ENCODE measurements at regions not wholly inside any gene's neighbourhood (a gene's known extent, or its start where the extent isn't known, plus 50 kb on each side); places are given as distances from the start of the nearest gene placed in this dataset.
A peak's percentile ranks its signal among the peaks of the same experiment; 100 is the strongest.

DNA sequence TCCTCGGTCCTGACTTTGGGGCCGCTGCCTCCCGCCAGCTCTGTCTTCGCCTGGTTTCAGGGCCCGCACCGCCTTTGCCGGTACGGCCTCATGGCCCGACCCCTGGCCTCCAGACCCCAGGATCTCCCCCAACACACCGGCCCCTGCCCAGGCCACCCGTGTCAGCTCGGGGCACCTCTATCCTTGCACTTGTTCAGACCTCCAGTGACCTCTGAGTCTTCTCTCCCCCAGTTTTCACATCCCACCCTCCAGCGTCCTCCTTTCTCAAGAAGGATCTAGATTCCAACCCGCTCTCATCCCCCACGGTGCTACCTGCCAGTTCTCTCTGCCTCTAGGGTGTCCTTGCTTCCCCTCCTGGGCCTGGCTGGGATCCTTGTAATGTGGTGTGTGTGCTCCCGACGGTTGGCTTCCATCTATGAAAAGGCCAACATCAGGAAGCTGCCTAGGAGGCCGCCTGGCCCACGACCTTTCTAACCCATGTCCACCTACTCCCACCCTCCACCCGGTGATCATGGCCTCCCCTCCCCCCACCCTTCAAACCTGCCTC, 61.1 kb downstream of the SPATA31C2 start:
- Histone ChIP-seq H3K4me3 (ENCODE audit: low read depth, low read length) (peak overlapping the region; percentile 75), H3K27me3 (ENCODE audit: control insufficient read depth, insufficient read depth, low read length) (peaks cover 31% of the 10 kb centered on the region), H3K9ac (ENCODE audit: low read depth, low read length) (no peak overlapping the region)

DNA sequence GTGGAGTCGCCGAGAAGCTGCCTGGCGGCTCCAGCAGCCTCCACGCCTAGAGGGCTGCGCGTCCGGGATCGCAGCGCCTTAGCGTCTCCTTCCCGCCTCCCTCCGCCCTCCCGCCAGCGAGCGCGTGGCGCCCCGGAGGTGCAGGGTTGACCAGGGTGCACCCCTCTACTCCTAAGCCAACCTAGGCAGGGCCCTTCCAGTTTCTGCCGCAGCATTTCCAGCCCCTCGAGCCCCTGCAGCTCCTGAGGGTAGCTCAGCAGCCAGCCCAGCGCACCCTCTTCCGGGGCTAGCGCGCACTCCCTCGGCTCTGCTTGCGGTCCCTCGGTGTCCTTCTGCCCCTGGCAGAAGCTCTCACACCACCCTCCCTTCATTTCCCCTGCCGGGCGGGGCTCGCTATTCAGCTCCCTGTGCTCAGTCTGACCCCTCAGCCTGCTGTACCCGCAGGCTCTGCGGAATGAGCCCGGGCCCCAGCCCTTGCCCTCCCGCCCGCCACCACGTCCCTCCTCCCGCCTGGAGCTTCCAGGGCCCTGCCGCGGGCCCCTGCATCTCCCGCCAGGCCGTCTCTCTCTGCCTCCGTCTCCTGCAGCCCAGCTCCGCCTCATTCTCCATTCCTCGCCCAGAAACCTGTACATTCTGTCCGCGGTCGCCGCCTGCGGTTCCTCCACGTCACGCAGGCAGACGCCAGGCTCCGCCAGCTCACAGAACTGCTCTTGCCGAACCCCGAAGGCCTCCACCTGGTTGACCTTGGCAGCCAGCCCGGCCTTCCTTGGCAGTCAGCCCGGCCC, 61.8 kb downstream of the SPATA31C2 start:
- no peaks in the 10 kb centered on the region for H3K9me3 ChIP-seq (ENCODE audit: control insufficient read depth, insufficient read depth, low read length)
- peaks cover 4% of the 10 kb centered on the region for H3K4me1 ChIP-seq (ENCODE audit: control insufficient read depth, insufficient read depth, low read length)
- peak overlapping the region; percentile 75 for H3K4me3 ChIP-seq (ENCODE audit: low read depth, low read length)
- H3K27me3 ChIP-seq (ENCODE audit: control insufficient read depth, insufficient read depth, low read length): peaks cover 31% of the 10 kb centered on the region
- no peaks in the 10 kb centered on the region for H3K36me3 ChIP-seq (ENCODE audit: control insufficient read depth, insufficient read depth, low read length)
- H3K9ac ChIP-seq (ENCODE audit: low read depth, low read length): peak overlapping the region; percentile 76

More for the DNA sequence above, 61.1 kb downstream of the SPATA31C2 start:
- Histone ChIP-seq H3K9me3 (ENCODE audit: control insufficient read depth, insufficient read depth, low read length) (no peaks in the 10 kb centered on the region), H3K4me1 (ENCODE audit: control insufficient read depth, insufficient read depth, low read length) (peaks cover 4% of the 10 kb centered on the region), H3K36me3 (ENCODE audit: control insufficient read depth, insufficient read depth, low read length) (no peaks in the 10 kb centered on the region)

DNA sequence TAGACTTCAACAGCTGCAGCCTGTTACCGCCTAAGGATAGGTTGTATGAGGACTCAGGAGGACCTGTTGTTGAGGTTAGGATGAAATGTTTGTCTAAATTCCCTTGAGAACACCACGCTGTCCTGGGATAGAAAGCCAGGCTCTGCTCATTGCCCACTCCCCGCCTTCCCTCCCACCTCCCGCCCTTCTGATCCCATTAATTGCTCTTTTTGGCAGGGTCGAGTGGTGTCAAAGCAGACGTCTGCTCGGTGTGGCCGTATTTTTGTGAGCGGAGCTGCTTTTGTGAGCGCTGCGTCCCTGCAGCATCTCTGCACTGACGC, 62.3 kb downstream of the SPATA31C2 start:
- no peaks in the 10 kb centered on the region for H3K9me3 ChIP-seq (ENCODE audit: control insufficient read depth, insufficient read depth, low read length)
- peaks cover 31% of the 10 kb centered on the region for H3K27me3 ChIP-seq (ENCODE audit: control insufficient read depth, insufficient read depth, low read length)
- peak overlapping the region; percentile 75 for H3K4me3 ChIP-seq (ENCODE audit: low read depth, low read length)
- H3K9ac ChIP-seq (ENCODE audit: low read depth, low read length): peak overlapping the region; percentile 76
- no peaks in the 10 kb centered on the region for H3K36me3 ChIP-seq (ENCODE audit: control insufficient read depth, insufficient read depth, low read length)
- H3K4me1 ChIP-seq (ENCODE audit: control insufficient read depth, insufficient read depth, low read length): peaks cover 4% of the 10 kb centered on the region

DNA sequence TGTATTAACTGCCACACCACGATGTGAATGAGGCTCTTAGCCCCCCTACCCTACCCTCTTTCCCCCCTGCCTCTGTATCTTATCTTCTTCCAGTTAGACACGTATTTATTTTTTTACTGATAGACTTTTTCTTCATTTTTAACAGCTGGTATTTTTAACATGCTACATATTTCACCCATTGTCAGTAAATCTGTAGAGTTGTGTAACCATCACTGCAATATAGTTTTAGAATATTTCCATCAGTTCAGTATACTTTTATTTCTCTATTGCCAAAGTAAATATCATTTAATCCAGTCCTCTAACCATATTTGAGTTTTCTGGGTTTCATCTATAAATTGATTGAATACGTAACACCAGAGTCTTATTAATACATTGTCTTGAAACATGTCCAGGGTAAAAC, 62.8 kb downstream of the SPATA31C2 start:
- Histone ChIP-seq H3K4me3 (ENCODE audit: low read depth, low read length) (peak overlapping the region; percentile 75), H3K27me3 (ENCODE audit: control insufficient read depth, insufficient read depth, low read length) (peaks cover 31% of the 10 kb centered on the region), H3K9ac (ENCODE audit: low read depth, low read length) (no peak overlapping the region), H3K4me1 (ENCODE audit: control insufficient read depth, insufficient read depth, low read length) (peaks cover 4% of the 10 kb centered on the region), H3K36me3 (ENCODE audit: control insufficient read depth, insufficient read depth, low read length) (no peaks in the 10 kb centered on the region), H3K9me3 (ENCODE audit: control insufficient read depth, insufficient read depth, low read length) (no peaks in the 10 kb centered on the region)

DNA sequence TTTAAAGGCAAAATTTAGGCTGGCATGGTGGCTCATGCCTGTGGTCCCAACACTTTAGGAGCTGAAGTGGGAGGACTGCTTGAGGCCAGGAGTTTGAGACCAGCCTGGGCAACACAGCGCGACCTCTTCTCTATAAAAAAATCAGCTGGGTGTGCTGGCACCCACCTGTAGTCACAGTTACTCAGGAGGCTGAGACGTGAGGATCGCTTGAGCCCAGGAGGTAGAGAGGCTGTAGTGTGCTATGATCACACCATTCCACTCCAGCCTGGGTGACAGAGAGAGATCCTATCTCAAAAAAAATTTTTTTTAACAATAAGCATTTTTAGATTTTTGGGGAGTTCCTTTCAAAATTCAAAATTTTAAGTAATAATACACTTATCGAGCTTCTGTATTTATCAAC, 63.3 kb downstream of the SPATA31C2 start:
- H3K36me3 ChIP-seq (ENCODE audit: control insufficient read depth, insufficient read depth, low read length): no peaks in the 10 kb centered on the region
- H3K9ac ChIP-seq (ENCODE audit: low read depth, low read length): no peak overlapping the region
- H3K4me3 ChIP-seq (ENCODE audit: low read depth, low read length): no peak overlapping the region

DNA sequence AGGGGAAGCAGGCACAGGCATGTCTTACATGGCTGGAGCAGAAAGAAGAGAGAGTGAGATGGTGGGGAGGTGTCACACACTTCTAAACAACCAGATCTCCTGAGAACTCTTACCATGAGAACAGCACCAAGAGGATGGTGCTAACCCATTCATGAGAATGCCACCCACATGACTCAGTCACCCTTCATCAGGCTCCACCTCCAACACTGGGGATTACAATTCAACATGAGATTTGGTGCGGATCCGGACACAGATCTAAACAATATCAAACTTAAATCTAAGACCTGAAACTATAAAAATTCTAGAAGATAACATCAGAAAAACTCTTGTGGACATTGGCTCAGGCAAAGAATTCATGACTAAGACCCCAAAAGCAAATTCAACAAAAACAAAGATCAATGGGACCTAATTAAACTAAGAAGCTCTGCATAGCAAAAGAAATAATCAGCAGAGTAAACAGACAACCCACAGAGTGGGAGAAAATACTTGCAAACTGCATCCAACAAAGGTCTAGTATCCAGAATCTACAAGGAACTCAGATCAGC, 65.4 kb downstream of the SPATA31C2 start:
- Histone ChIP-seq H3K9me3 (ENCODE audit: control insufficient read depth, insufficient read depth, low read length) (no peaks in the 10 kb centered on the region), H3K4me1 (ENCODE audit: control insufficient read depth, insufficient read depth, low read length) (peaks cover 10% of the 10 kb centered on the region), H3K36me3 (ENCODE audit: control insufficient read depth, insufficient read depth, low read length) (no peaks in the 10 kb centered on the region), H3K27me3 (ENCODE audit: control insufficient read depth, insufficient read depth, low read length) (peaks cover 25% of the 10 kb centered on the region), H3K4me3 (ENCODE audit: low read depth, low read length) (no peak overlapping the region), H3K9ac (ENCODE audit: low read depth, low read length) (no peak overlapping the region)

More for the DNA sequence above, 63.3 kb downstream of the SPATA31C2 start:
- Histone ChIP-seq H3K4me1 (ENCODE audit: control insufficient read depth, insufficient read depth, low read length) (peaks cover 8% of the 10 kb centered on the region), H3K9me3 (ENCODE audit: control insufficient read depth, insufficient read depth, low read length) (no peaks in the 10 kb centered on the region), H3K27me3 (ENCODE audit: control insufficient read depth, insufficient read depth, low read length) (peaks cover 31% of the 10 kb centered on the region)

DNA sequence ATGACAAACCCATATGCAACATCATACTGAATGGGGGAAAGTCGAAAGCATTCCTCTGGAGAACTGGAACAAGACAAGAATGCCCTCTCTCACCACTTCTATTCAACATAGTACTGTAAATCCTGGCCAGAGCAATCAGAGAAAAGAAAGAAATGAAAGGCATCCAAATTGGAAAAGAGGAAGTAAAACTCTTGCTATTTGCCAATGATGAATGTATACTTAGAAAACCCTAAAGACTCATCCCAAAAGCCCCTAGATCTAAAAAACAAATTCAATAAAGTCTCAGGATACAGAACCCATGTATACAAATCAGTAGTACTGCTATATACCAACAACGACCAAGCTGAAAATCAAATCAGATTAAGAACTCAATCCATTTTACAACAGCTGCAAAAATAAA, 66.9 kb downstream of the SPATA31C2 start:
- H3K9ac ChIP-seq (ENCODE audit: low read depth, low read length): no peak overlapping the region
- no peaks in the 10 kb centered on the region for H3K9me3 ChIP-seq (ENCODE audit: control insufficient read depth, insufficient read depth, low read length)
- no peak overlapping the region for H3K4me3 ChIP-seq (ENCODE audit: low read depth, low read length)
- H3K27me3 ChIP-seq (ENCODE audit: control insufficient read depth, insufficient read depth, low read length): peaks cover 16% of the 10 kb centered on the region
- no peaks in the 10 kb centered on the region for H3K36me3 ChIP-seq (ENCODE audit: control insufficient read depth, insufficient read depth, low read length)
- H3K4me1 ChIP-seq (ENCODE audit: control insufficient read depth, insufficient read depth, low read length): peaks cover 10% of the 10 kb centered on the region

DNA sequence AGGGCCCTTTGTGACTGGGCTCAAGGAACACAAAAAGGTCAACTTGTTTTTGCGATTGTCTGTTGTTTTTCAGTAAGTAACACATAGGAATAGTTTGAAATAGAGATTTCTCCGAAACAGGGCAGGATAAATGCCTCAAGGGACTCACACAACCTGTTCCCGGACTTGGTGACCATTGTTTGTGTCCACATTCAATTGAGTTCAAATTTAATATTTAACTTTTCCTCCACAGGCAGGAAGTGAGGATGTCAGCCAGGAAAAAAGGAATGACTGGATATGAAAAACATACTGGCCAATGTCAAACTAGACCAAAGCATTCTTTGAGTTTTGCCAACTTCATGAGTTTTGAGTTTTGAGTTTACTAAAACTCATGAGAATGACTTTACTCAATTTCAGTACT, 72.7 kb downstream of the SPATA31C2 start:
- Histone ChIP-seq H3K9ac (ENCODE audit: low read depth, low read length) (no peak overlapping the region), H3K36me3 (ENCODE audit: control insufficient read depth, insufficient read depth, low read length) (no peaks in the 10 kb centered on the region), H3K9me3 (ENCODE audit: control insufficient read depth, insufficient read depth, low read length) (no peaks in the 10 kb centered on the region), H3K4me3 (ENCODE audit: low read depth, low read length) (no peak overlapping the region), H3K27me3 (ENCODE audit: control insufficient read depth, insufficient read depth, low read length) (no peaks in the 10 kb centered on the region), H3K4me1 (ENCODE audit: control insufficient read depth, insufficient read depth, low read length) (peaks cover 7% of the 10 kb centered on the region)

DNA sequence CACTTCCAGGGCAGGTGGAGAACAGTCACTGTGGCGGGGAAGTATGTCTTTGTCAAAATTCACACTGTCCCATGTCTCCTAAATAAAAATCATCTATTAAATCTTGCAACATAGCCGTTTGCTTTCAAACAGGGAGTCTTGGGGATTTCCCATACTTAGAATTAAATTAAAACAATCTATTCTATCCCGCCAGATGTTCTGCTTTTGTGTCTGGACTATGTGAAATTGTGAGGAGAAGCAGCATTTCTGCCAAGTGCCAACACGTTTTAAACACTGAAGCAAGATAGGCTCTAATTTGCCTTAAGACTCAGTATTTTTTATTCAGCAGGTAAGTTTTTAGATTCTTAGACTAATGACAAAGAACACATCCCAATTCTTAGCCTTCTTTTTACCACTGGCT, 73.7 kb downstream of the SPATA31C2 start:
- Histone ChIP-seq H3K36me3 (ENCODE audit: control insufficient read depth, insufficient read depth, low read length) (no peaks in the 10 kb centered on the region), H3K9me3 (ENCODE audit: control insufficient read depth, insufficient read depth, low read length) (no peaks in the 10 kb centered on the region), H3K4me1 (ENCODE audit: control insufficient read depth, insufficient read depth, low read length) (no peaks in the 10 kb centered on the region), H3K27me3 (ENCODE audit: control insufficient read depth, insufficient read depth, low read length) (no peaks in the 10 kb centered on the region), H3K9ac (ENCODE audit: low read depth, low read length) (no peak overlapping the region), H3K4me3 (ENCODE audit: low read depth, low read length) (no peak overlapping the region)

DNA sequence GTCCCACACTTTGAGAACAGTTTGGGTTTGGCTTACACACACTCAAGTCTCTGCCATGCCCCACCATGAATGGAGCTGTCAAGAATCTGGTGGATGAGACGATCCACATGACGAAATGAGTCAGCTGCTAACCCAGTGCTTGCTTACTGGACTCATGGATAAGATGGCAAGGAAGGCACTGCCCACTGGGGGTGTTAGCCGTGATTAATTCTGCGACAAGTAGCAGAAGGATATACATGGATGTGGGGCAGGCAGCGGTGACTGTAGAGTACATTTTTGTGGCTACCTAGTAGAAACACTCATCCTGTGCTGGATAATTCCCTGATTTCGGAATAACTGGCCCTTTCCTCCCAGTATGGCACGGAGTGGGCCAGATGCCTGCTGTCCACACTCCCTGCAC, 77.5 kb downstream of the SPATA31C2 start:
- no peak overlapping the region for H3K4me3 ChIP-seq (ENCODE audit: low read depth, low read length)
- no peaks in the 10 kb centered on the region for H3K27me3 ChIP-seq (ENCODE audit: control insufficient read depth, insufficient read depth, low read length)
- no peaks in the 10 kb centered on the region for H3K36me3 ChIP-seq (ENCODE audit: control insufficient read depth, insufficient read depth, low read length)
- H3K4me1 ChIP-seq (ENCODE audit: control insufficient read depth, insufficient read depth, low read length): no peaks in the 10 kb centered on the region
- no peaks in the 10 kb centered on the region for H3K9me3 ChIP-seq (ENCODE audit: control insufficient read depth, insufficient read depth, low read length)
- H3K9ac ChIP-seq (ENCODE audit: low read depth, low read length): no peak overlapping the region

DNA sequence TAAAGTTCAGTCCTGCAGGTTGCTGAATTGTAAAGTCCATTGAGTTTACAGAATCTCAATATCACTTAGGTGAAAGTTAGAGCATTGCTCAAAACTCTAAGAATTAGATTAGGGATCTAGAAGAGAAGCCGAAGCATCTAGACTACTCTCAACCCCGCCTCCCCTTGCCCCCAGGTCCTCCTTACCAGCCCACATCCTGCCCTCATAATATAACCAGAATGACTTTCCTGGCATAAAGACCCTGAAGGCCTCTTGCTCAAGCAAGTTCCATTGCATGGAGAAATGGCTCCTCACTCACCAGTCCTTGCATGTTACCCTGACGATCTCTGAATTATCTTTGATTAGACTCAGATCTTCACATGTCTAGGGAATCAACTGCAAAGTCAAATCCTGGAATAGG, 78.8 kb downstream of the SPATA31C2 start:
- Histone ChIP-seq H3K9me3 (ENCODE audit: control insufficient read depth, insufficient read depth, low read length) (no peaks in the 10 kb centered on the region), H3K9ac (ENCODE audit: low read depth, low read length) (no peak overlapping the region), H3K27me3 (ENCODE audit: control insufficient read depth, insufficient read depth, low read length) (no peaks in the 10 kb centered on the region), H3K4me1 (ENCODE audit: control insufficient read depth, insufficient read depth, low read length) (no peaks in the 10 kb centered on the region), H3K36me3 (ENCODE audit: control insufficient read depth, insufficient read depth, low read length) (no peaks in the 10 kb centered on the region), H3K4me3 (ENCODE audit: low read depth, low read length) (no peak overlapping the region)

DNA sequence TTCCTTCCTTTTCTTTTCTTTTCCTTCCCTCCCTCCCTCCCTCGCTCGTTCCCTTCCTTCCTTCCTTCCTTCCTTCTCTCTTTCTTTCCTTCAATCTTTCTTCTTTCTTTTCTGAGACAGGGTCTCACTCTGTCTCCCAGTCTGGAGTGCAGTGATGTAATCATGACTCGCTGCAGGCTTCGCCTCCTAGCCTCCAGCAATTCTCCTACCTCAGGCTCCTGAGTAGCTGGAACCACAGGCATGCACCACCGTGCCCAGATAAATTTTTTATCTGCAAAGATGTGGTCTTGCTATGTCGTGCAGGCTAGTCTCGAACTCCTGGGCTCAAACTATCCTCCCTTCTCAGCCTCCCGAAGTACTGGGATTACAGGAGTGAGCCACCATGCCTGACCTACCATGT, 81.4 kb downstream of the SPATA31C2 start:
- Histone ChIP-seq H3K9ac (ENCODE audit: low read depth, low read length) (no peak overlapping the region), H3K4me1 (ENCODE audit: control insufficient read depth, insufficient read depth, low read length) (no peaks in the 10 kb centered on the region), H3K9me3 (ENCODE audit: control insufficient read depth, insufficient read depth, low read length) (no peaks in the 10 kb centered on the region), H3K4me3 (ENCODE audit: low read depth, low read length) (no peak overlapping the region), H3K36me3 (ENCODE audit: control insufficient read depth, insufficient read depth, low read length) (no peaks in the 10 kb centered on the region), H3K27me3 (ENCODE audit: control insufficient read depth, insufficient read depth, low read length) (no peaks in the 10 kb centered on the region)
